ENCODE measurements at regions not wholly inside any gene's neighbourhood (a gene's known extent, or its start where the extent isn't known, plus 50 kb on each side); places are given as distances from the start of the nearest gene placed in this dataset.
"Not testable (repeated sequence)": the region's sequence is repeated elsewhere in the genome, so short reads cannot be mapped to it uniquely, and the experiment has no call there.

- not testable (repeated sequence) for H4K20me1 ChIP-seq (ENCODE audit: insufficient read depth, low read length, poor library complexity, severe bottlenecking); H3F3A ChIP-seq (ENCODE audit: low read depth); H3K4me2 ChIP-seq (ENCODE audit: low read depth, low read length, poor library complexity, severe bottlenecking); H3K4me1 ChIP-seq (ENCODE audit: insufficient read depth, low read length, poor library complexity, severe bottlenecking); H3K27me3 ChIP-seq (ENCODE audit: insufficient read depth, low read length, poor library complexity, severe bottlenecking); H3K9ac ChIP-seq (ENCODE audit: low read depth, low read length, poor library complexity, severe bottlenecking); H3K9me3 ChIP-seq (ENCODE audit: insufficient read depth, low read depth, low read length); H3K79me2 ChIP-seq (ENCODE audit: insufficient read depth, low read length); H3K9me2 ChIP-seq (replicated peaks; ENCODE audit: low read depth, low read length); H3K4me3 ChIP-seq (ENCODE audit: low read length, poor library complexity, severe bottlenecking); H3K36me3 ChIP-seq (ENCODE audit: insufficient read depth, low read length); H2AFZ ChIP-seq (ENCODE audit: low read length)
These were observed 170.9 kb downstream of the GOSR1 start for GRCh38 chr17:30648015-30648620.

GRCh38 chr17:30645875-30646274, 168.7 kb downstream of the GOSR1 start:
- not testable (repeated sequence) for H3K4me2 ChIP-seq (ENCODE audit: low read depth, low read length, poor library complexity, severe bottlenecking); H4K20me1 ChIP-seq (ENCODE audit: insufficient read depth, low read length, poor library complexity, severe bottlenecking); H3K4me3 ChIP-seq (ENCODE audit: low read length, poor library complexity, severe bottlenecking)

GRCh38 chr17:30644713-30645112, 167.5 kb downstream of the GOSR1 start:
- not testable (repeated sequence) for H4K20me1 ChIP-seq (ENCODE audit: insufficient read depth, low read length, poor library complexity, severe bottlenecking); H3K9ac ChIP-seq (ENCODE audit: low read depth, low read length, poor library complexity, severe bottlenecking); H3F3A ChIP-seq (ENCODE audit: low read depth); H2AFZ ChIP-seq (ENCODE audit: low read length); H3K9me2 ChIP-seq (replicated peaks; ENCODE audit: low read depth, low read length); H3K36me3 ChIP-seq (ENCODE audit: insufficient read depth, low read length); H3K79me2 ChIP-seq (ENCODE audit: insufficient read depth, low read length); H3K4me1 ChIP-seq (ENCODE audit: insufficient read depth, low read length, poor library complexity, severe bottlenecking); H3K4me3 ChIP-seq (ENCODE audit: low read length, poor library complexity, severe bottlenecking); H3K4me2 ChIP-seq (ENCODE audit: low read depth, low read length, poor library complexity, severe bottlenecking); H3K9me3 ChIP-seq (ENCODE audit: insufficient read depth, low read depth, low read length); H3K27me3 ChIP-seq (ENCODE audit: insufficient read depth, low read length, poor library complexity, severe bottlenecking)

More at GRCh38 chr17:30645875-30646274, 168.7 kb downstream of the GOSR1 start:
- H3K36me3 ChIP-seq (ENCODE audit: insufficient read depth, low read length); H3K27me3 ChIP-seq (ENCODE audit: insufficient read depth, low read length, poor library complexity, severe bottlenecking); H3F3A ChIP-seq (ENCODE audit: low read depth); H3K9me3 ChIP-seq (ENCODE audit: insufficient read depth, low read depth, low read length); H3K9ac ChIP-seq (ENCODE audit: low read depth, low read length, poor library complexity, severe bottlenecking); H3K4me1 ChIP-seq (ENCODE audit: insufficient read depth, low read length, poor library complexity, severe bottlenecking); H2AFZ ChIP-seq (ENCODE audit: low read length); H3K9me2 ChIP-seq (replicated peaks; ENCODE audit: low read depth, low read length); H3K79me2 ChIP-seq (ENCODE audit: insufficient read depth, low read length): not testable (repeated sequence)

GRCh38 chr17:30644287-30644686, 167.1 kb downstream of the GOSR1 start:
- H3F3A ChIP-seq (ENCODE audit: low read depth); H3K4me3 ChIP-seq (ENCODE audit: low read length, poor library complexity, severe bottlenecking); H3K9me3 ChIP-seq (ENCODE audit: insufficient read depth, low read depth, low read length); H3K9me2 ChIP-seq (replicated peaks; ENCODE audit: low read depth, low read length); H3K79me2 ChIP-seq (ENCODE audit: insufficient read depth, low read length); H4K20me1 ChIP-seq (ENCODE audit: insufficient read depth, low read length, poor library complexity, severe bottlenecking); H3K36me3 ChIP-seq (ENCODE audit: insufficient read depth, low read length); H3K4me1 ChIP-seq (ENCODE audit: insufficient read depth, low read length, poor library complexity, severe bottlenecking); H3K9ac ChIP-seq (ENCODE audit: low read depth, low read length, poor library complexity, severe bottlenecking); H3K27me3 ChIP-seq (ENCODE audit: insufficient read depth, low read length, poor library complexity, severe bottlenecking); H2AFZ ChIP-seq (ENCODE audit: low read length); H3K4me2 ChIP-seq (ENCODE audit: low read depth, low read length, poor library complexity, severe bottlenecking): not testable (repeated sequence)

- not testable (repeated sequence) for H3K36me3 ChIP-seq (ENCODE audit: insufficient read depth, low read length); H3K4me1 ChIP-seq (ENCODE audit: insufficient read depth, low read length, poor library complexity, severe bottlenecking); H3K9me3 ChIP-seq (ENCODE audit: insufficient read depth, low read depth, low read length); H3K9me2 ChIP-seq (replicated peaks; ENCODE audit: low read depth, low read length); H4K20me1 ChIP-seq (ENCODE audit: insufficient read depth, low read length, poor library complexity, severe bottlenecking); H3K9ac ChIP-seq (ENCODE audit: low read depth, low read length, poor library complexity, severe bottlenecking); H3K4me3 ChIP-seq (ENCODE audit: low read length, poor library complexity, severe bottlenecking); H2AFZ ChIP-seq (ENCODE audit: low read length); H3K4me2 ChIP-seq (ENCODE audit: low read depth, low read length, poor library complexity, severe bottlenecking); H3K79me2 ChIP-seq (ENCODE audit: insufficient read depth, low read length); H3F3A ChIP-seq (ENCODE audit: low read depth); H3K27me3 ChIP-seq (ENCODE audit: insufficient read depth, low read length, poor library complexity, severe bottlenecking)
These were observed 164.2 kb downstream of the GOSR1 start for GRCh38 chr17:30641428-30641827.

GRCh38 chr17:30639391-30639790, 162.2 kb downstream of the GOSR1 start:
- H3K4me1 ChIP-seq (ENCODE audit: insufficient read depth, low read length, poor library complexity, severe bottlenecking); H3K9ac ChIP-seq (ENCODE audit: low read depth, low read length, poor library complexity, severe bottlenecking); H3K4me2 ChIP-seq (ENCODE audit: low read depth, low read length, poor library complexity, severe bottlenecking); H3K4me3 ChIP-seq (ENCODE audit: low read length, poor library complexity, severe bottlenecking); H3K27me3 ChIP-seq (ENCODE audit: insufficient read depth, low read length, poor library complexity, severe bottlenecking); H2AFZ ChIP-seq (ENCODE audit: low read length); H3K36me3 ChIP-seq (ENCODE audit: insufficient read depth, low read length); H3K79me2 ChIP-seq (ENCODE audit: insufficient read depth, low read length); H3K9me3 ChIP-seq (ENCODE audit: insufficient read depth, low read depth, low read length); H3F3A ChIP-seq (ENCODE audit: low read depth); H4K20me1 ChIP-seq (ENCODE audit: insufficient read depth, low read length, poor library complexity, severe bottlenecking); H3K9me2 ChIP-seq (replicated peaks; ENCODE audit: low read depth, low read length): not testable (repeated sequence)

- not testable (repeated sequence) for H3F3A ChIP-seq (ENCODE audit: low read depth); H3K9me2 ChIP-seq (replicated peaks; ENCODE audit: low read depth, low read length)
These were observed 161.8 kb downstream of the GOSR1 start for GRCh38 chr17:30638968-30639367.

GRCh38 chr17:30631651-30632050, 154.4 kb downstream of the GOSR1 start:
- not testable (repeated sequence) for H3F3A ChIP-seq (ENCODE audit: low read depth); H3K9me3 ChIP-seq (ENCODE audit: insufficient read depth, low read depth, low read length); H3K9ac ChIP-seq (ENCODE audit: low read depth, low read length, poor library complexity, severe bottlenecking); H3K36me3 ChIP-seq (ENCODE audit: insufficient read depth, low read length); H3K4me1 ChIP-seq (ENCODE audit: insufficient read depth, low read length, poor library complexity, severe bottlenecking); H3K4me2 ChIP-seq (ENCODE audit: low read depth, low read length, poor library complexity, severe bottlenecking); H3K27me3 ChIP-seq (ENCODE audit: insufficient read depth, low read length, poor library complexity, severe bottlenecking); H3K79me2 ChIP-seq (ENCODE audit: insufficient read depth, low read length); H3K4me3 ChIP-seq (ENCODE audit: low read length, poor library complexity, severe bottlenecking); H4K20me1 ChIP-seq (ENCODE audit: insufficient read depth, low read length, poor library complexity, severe bottlenecking); H2AFZ ChIP-seq (ENCODE audit: low read length); H3K9me2 ChIP-seq (replicated peaks; ENCODE audit: low read depth, low read length)

More at GRCh38 chr17:30638968-30639367, 161.8 kb downstream of the GOSR1 start:
- H3K36me3 ChIP-seq (ENCODE audit: insufficient read depth, low read length); H2AFZ ChIP-seq (ENCODE audit: low read length); H3K4me3 ChIP-seq (ENCODE audit: low read length, poor library complexity, severe bottlenecking); H3K9ac ChIP-seq (ENCODE audit: low read depth, low read length, poor library complexity, severe bottlenecking); H3K4me1 ChIP-seq (ENCODE audit: insufficient read depth, low read length, poor library complexity, severe bottlenecking); H3K4me2 ChIP-seq (ENCODE audit: low read depth, low read length, poor library complexity, severe bottlenecking); H3K27me3 ChIP-seq (ENCODE audit: insufficient read depth, low read length, poor library complexity, severe bottlenecking); H3K79me2 ChIP-seq (ENCODE audit: insufficient read depth, low read length); H4K20me1 ChIP-seq (ENCODE audit: insufficient read depth, low read length, poor library complexity, severe bottlenecking); H3K9me3 ChIP-seq (ENCODE audit: insufficient read depth, low read depth, low read length): not testable (repeated sequence)

Data from Loucy (cell line).